GM23338 (cell line): ENCODE measurements at regions not wholly inside any gene's neighbourhood (a gene's known extent, or its start where the extent isn't known, plus 50 kb on each side); places are given as distances from the start of the nearest gene placed in this dataset.
A peak's percentile ranks its signal among the peaks of the same experiment; 100 is the strongest.

Experiments
- ATAC-seq: fragments of 200-7000 bp; cut with Tn5 transposase; 3 replicates; pipeline ENCODE4 v1.9.1; 2020
- DNase-seq: peaks from one replicate; pipeline ENCODE4 v3.0.0-alpha.2; 2015; ENCODE audit warnings: low spot score
- H2AFZ ChIP-seq: fragments of 200-600 bp; sonication (generic); 2 replicates; pipeline ENCODE4 v1.8.0; 2016; ENCODE audit warnings: antibody characterized with exemption, mild to moderate bottlenecking, moderate library complexity
- H3F3A ChIP-seq: fragments of 200-600 bp; sonication (generic); replicated peaks from 2 replicates; pipeline ENCODE4 v1.8.0; 2017; ENCODE audit warnings: antibody characterized with exemption, mixed run types, low read depth
- H3K27ac ChIP-seq: fragments of 200-600 bp; sonication (generic); 2 replicates; pipeline ENCODE4 v1.6.1; 2016; ENCODE audit warnings: low read depth
- H3K27me3 ChIP-seq: fragments of 200-600 bp; sonication (generic); 2 replicates; pipeline ENCODE4 v1.8.0; 2016; ENCODE audit warnings: mild to moderate bottlenecking, mixed run types, moderate library complexity; ENCODE audit not compliant: insufficient read depth
- H3K36me3 ChIP-seq: fragments of 200-600 bp; sonication (generic); 2 replicates; pipeline ENCODE4 v1.8.0; 2016; ENCODE audit warnings: mild to moderate bottlenecking; ENCODE audit not compliant: insufficient read depth
- H3K4me1 ChIP-seq: fragments of 200-600 bp; sonication (generic); 2 replicates; pipeline ENCODE4 v1.8.0; 2016; ENCODE audit warnings: mild to moderate bottlenecking, moderate library complexity; ENCODE audit not compliant: insufficient read depth
- H3K4me2 ChIP-seq: fragments of 200-600 bp; sonication (generic); 2 replicates; pipeline ENCODE4 v1.7.1; 2017; ENCODE audit warnings: mixed run types
- H3K4me3 ChIP-seq: fragments of 200-600 bp; sonication (generic); 2 replicates; pipeline ENCODE4 v1.6.1; 2016; ENCODE audit warnings: mixed run types
- H3K79me2 ChIP-seq: fragments of 200-600 bp; sonication (generic); replicated peaks from 2 replicates; pipeline ENCODE4 v1.8.0; 2017; ENCODE audit warnings: mild to moderate bottlenecking; ENCODE audit not compliant: insufficient read depth
- H3K9me2 ChIP-seq: fragments of 200-600 bp; sonication (generic); 2 replicates; pipeline ENCODE4 v1.8.0; 2017; ENCODE audit not compliant: insufficient read depth
- H4K20me1 ChIP-seq: fragments of 200-600 bp; sonication (generic); replicated peaks from 2 replicates; pipeline ENCODE4 v1.8.0; 2017; ENCODE audit warnings: mild to moderate bottlenecking; ENCODE audit not compliant: insufficient read depth
- H3K27ac Mint-ChIP-seq: 2 replicates; pipeline ENCODE4 v1.8.0; 2020; ENCODE audit warnings: inconsistent platforms, mild to moderate bottlenecking, moderate library complexity, mixed read lengths
- H3K27me3 Mint-ChIP-seq: 3 replicates; pipeline ENCODE4 v1.8.0; 2022; ENCODE audit warnings: low read depth, mild to moderate bottlenecking, moderate library complexity, mixed read lengths, inconsistent platforms; ENCODE audit not compliant: insufficient read depth, poor library complexity
- H3K36me3 Mint-ChIP-seq: 3 replicates; pipeline ENCODE4 v1.8.0; 2021; ENCODE audit warnings: low read depth, mild to moderate bottlenecking, inconsistent platforms, moderate library complexity, mixed read lengths
- H3K4me1 Mint-ChIP-seq: 3 replicates; pipeline ENCODE4 v1.8.0; 2020; ENCODE audit warnings: mild to moderate bottlenecking, inconsistent platforms, mixed read lengths
- H3K4me3 Mint-ChIP-seq: 3 replicates; pipeline ENCODE4 v1.8.0; 2021; ENCODE audit warnings: moderate library complexity, mild to moderate bottlenecking, inconsistent platforms, mixed read lengths
- H3K9me3 Mint-ChIP-seq: 3 replicates; pipeline ENCODE4 v1.8.0; 2020; ENCODE audit warnings: moderate library complexity, mild to moderate bottlenecking, inconsistent platforms, mixed read lengths
- CREB1 ChIP-seq: fragments of 250-450 bp; sonication (Bioruptor Pico); IDR thresholded peaks from 2 replicates; pipeline ENCODE4 v1.5.0; 2020; ENCODE audit warnings: low read depth, mild to moderate bottlenecking, moderate library complexity
- CTCF ChIP-seq, 2 experiments: fragments of 200-600 bp in 1 of 2; sonication (generic) in 1 of 2; conservative IDR thresholded peaks; 2 replicates each; pipeline versions ENCODE4 v1.5.1 to v1.6.1; 2016 to 2017; ENCODE audit warnings: antibody characterized with exemption in 2 of 2, low read depth in 2 of 2, mild to moderate bottlenecking in 2 of 2, moderate library complexity in 1 of 2
- ETS1 ChIP-seq: IDR thresholded peaks from 2 replicates; pipeline ENCODE4 v1.6.1; 2016; ENCODE audit warnings: antibody characterized with exemption
- EZH2 ChIP-seq: fragments of 200-600 bp; sonication (generic); IDR thresholded peaks from one replicate; pipeline ENCODE4 v1.8.0; 2017; ENCODE audit warnings: antibody characterized with exemption, mild to moderate bottlenecking, low read depth; ENCODE audit not compliant: unreplicated experiment
- EZH2phosphoT487 ChIP-seq: fragments of 200-600 bp; sonication (generic); IDR thresholded peaks from one replicate; pipeline ENCODE4 v1.8.1; 2018; ENCODE audit warnings: antibody characterized with exemption; ENCODE audit not compliant: unreplicated experiment
- JUNB ChIP-seq: IDR thresholded peaks from one replicate; pipeline ENCODE4 v1.6.1; 2016; ENCODE audit warnings: antibody characterized with exemption; ENCODE audit not compliant: unreplicated experiment
- NANOG ChIP-seq: IDR thresholded peaks from 2 replicates; pipeline ENCODE4 v1.6.1; 2016; ENCODE audit warnings: antibody characterized with exemption, borderline replicate concordance
- POLR2AphosphoS5 ChIP-seq: IDR thresholded peaks from 2 replicates; pipeline ENCODE4 v1.6.1; 2016; ENCODE audit warnings: antibody characterized with exemption, low read depth
- STAT1 ChIP-seq: IDR thresholded peaks from one replicate; pipeline ENCODE4 v1.6.1; 2016; ENCODE audit warnings: antibody characterized with exemption; ENCODE audit not compliant: unreplicated experiment
- ZNF114 ChIP-seq: fragments of 250-450 bp; sonication (Bioruptor Pico); IDR thresholded peaks from 2 replicates; pipeline ENCODE4 v1.5.0; 2020; ENCODE audit warnings: mild to moderate bottlenecking, moderate library complexity
- ZNF331 ChIP-seq: fragments of 250-450 bp; sonication (Bioruptor Pico); IDR thresholded peaks from 2 replicates; pipeline ENCODE4 v1.5.0; 2020; ENCODE audit warnings: low read depth, mild to moderate bottlenecking, moderate library complexity
- ZNF462 ChIP-seq: fragments of 250-450 bp; sonication (Bioruptor Pico); IDR thresholded peaks from 2 replicates; pipeline ENCODE4 v1.5.0; 2020; ENCODE audit warnings: mild to moderate bottlenecking, moderate library complexity

- Mint-ChIP-seq H3K27ac (no peak overlapping the region), H3K27me3 (peaks cover 2% of the 10 kb centered on the region), H3K9me3 (peaks cover 8% of the 10 kb centered on the region; the same call in 2 of the 3 replicates), H3K4me3 (no peak overlapping the region), H3K4me1 (peaks cover 17% of the 10 kb centered on the region), H3K36me3 (no peaks in the 10 kb centered on the region)
- H3F3A ChIP-seq = no peaks in the 10 kb centered on the region
- peaks cover 8% of the 10 kb centered on the region; the same call in 1 of the 2 replicates for H3K9me2 ChIP-seq
- no peaks in the 10 kb centered on the region for H3K79me2 ChIP-seq
- no peak overlapping the region for H2AFZ ChIP-seq
- DNase-seq (no peak), ATAC-seq (no peak)
- H3K4me1 ChIP-seq = peaks cover 11% of the 10 kb centered on the region
- H3K27me3 ChIP-seq = no peaks in the 10 kb centered on the region
- TF ChIP-seq EZH2phosphoT487 = no peak
- no peak for TF ChIP-seq ZNF462
- no peak for TF ChIP-seq ETS1
- TF ChIP-seq ZNF331 (CRISPR knock-in tag) = no peak
- no peak for TF ChIP-seq EZH2
- no peak for TF ChIP-seq NANOG
- TF ChIP-seq POLR2AphosphoS5 = no peak
- no peak for TF ChIP-seq CTCF (conservative IDR thresholded peaks at IDR 0.05; ENCODE audit: low read depth in 2 of 2)
- no peak for TF ChIP-seq STAT1
- TF ChIP-seq CREB1 (CRISPR knock-in tag) = no peak
- no peak for TF ChIP-seq ZNF114 (CRISPR knock-in tag)
- no peak for TF ChIP-seq JUNB
- peak overlapping the region; percentile 61 for H3K4me2 ChIP-seq
- H3K4me3 ChIP-seq = no peak overlapping the region
- H4K20me1 ChIP-seq = no peaks in the 10 kb centered on the region
- no peaks in the 10 kb centered on the region for H3K36me3 ChIP-seq
- no peak overlapping the region for H3K27ac ChIP-seq
Observed at GRCh38 chr6:81906709-81907204, 154.3 kb upstream of the TENT5A start.
